PC-3 (cell line): ENCODE measurements at regions not wholly inside any gene's neighbourhood (a gene's known extent, or its start where the extent isn't known, plus 50 kb on each side); places are given as distances from the start of the nearest gene placed in this dataset.
A peak's percentile ranks its signal among the peaks of the same experiment; 100 is the strongest.

Source experiments
- ATAC-seq: fragments of 200-7000 bp; cut with Tn5 transposase; 2 replicates; pipeline ENCODE4 v1.9.1; 2020; ENCODE audit warnings: mild to moderate bottlenecking, moderate library complexity
- BruUV-seq: library from RNA; stranded (reverse); fragments of 400-500 nt; replicated peaks from 2 replicates; lab custom pipeline; 2021; lab: Mats Ljungman, UMichigan
- CTCF ChIA-PET: fragments of 300-600 bp; sonication (Branson Sonifier 250); formaldehyde crosslinking; loops from one replicate; lab custom pipeline; 2022; ENCODE audit warnings: antibody characterized with exemption; lab: Charles Lee
- POLR2A ChIA-PET: fragments of 300-600 bp; sonication (Branson Sonifier 250); formaldehyde crosslinking; loops from one replicate; lab custom pipeline; 2022; ENCODE audit warnings: antibody characterized with exemption; ENCODE audit not compliant: unreplicated experiment; lab: Charles Lee
- DNase-seq: peaks from one replicate; pipeline ENCODE4 v3.0.0-alpha.2; 2015
- H2AFZ ChIP-seq: fragments of 300-600 bp; sonication (generic); 2 replicates; pipeline ENCODE4 v1.6.0; 2016; ENCODE audit warnings: antibody characterized with exemption, low read length
- H3F3A ChIP-seq: fragments of 300-600 bp; sonication (generic); one replicate; pipeline ENCODE4 v1.6.0; 2017; ENCODE audit warnings: antibody characterized with exemption, low read length, control low read depth, mild to moderate bottlenecking; ENCODE audit not compliant: unreplicated experiment
- H3K27ac ChIP-seq: fragments of 300-600 bp; sonication (generic); 2 replicates; pipeline ENCODE4 v1.5.1; 2016; ENCODE audit warnings: mild to moderate bottlenecking, low read length
- H3K27me3 ChIP-seq: fragments of 300-600 bp; sonication (generic); 2 replicates; pipeline ENCODE4 v1.6.1; 2016; ENCODE audit warnings: low read length, mixed read lengths
- H3K36me3 ChIP-seq: fragments of 300-600 bp; sonication (generic); 2 replicates; pipeline ENCODE4 v1.6.1; 2016; ENCODE audit warnings: low read depth, mixed run types, low read length, mixed read lengths
- H3K4me1 ChIP-seq: fragments of 300-600 bp; sonication (generic); 2 replicates; pipeline ENCODE4 v1.5.1; 2016; ENCODE audit warnings: low read length; ENCODE audit not compliant: insufficient read depth
- H3K4me2 ChIP-seq: fragments of 300-600 bp; sonication (generic); 2 replicates; pipeline ENCODE4 v1.6.0; 2016; ENCODE audit warnings: low read length
- H3K4me3 ChIP-seq: fragments of 300-600 bp; sonication (generic); 2 replicates; pipeline ENCODE4 v1.5.1; 2016; ENCODE audit warnings: mild to moderate bottlenecking, low read length, mixed read lengths
- H3K79me2 ChIP-seq: fragments of 300-600 bp; sonication (generic); 2 replicates; pipeline ENCODE4 v1.6.1; 2017; ENCODE audit warnings: low read length, mixed read lengths
- H3K9ac ChIP-seq: fragments of 300-600 bp; sonication (generic); 2 replicates; pipeline ENCODE4 v1.6.0; 2016; ENCODE audit warnings: mild to moderate bottlenecking, low read length
- H3K9me2 ChIP-seq: fragments of 300-600 bp; sonication (generic); replicated peaks from 2 replicates; pipeline ENCODE4 v1.6.1; 2016; ENCODE audit warnings: mixed run types, low read length, mixed read lengths
- H3K9me3 ChIP-seq: fragments of 300-600 bp; sonication (generic); 2 replicates; pipeline ENCODE4 v1.6.1; 2016; ENCODE audit warnings: low read length, mixed read lengths
- H4K20me1 ChIP-seq: fragments of 300-600 bp; sonication (generic); 2 replicates; pipeline ENCODE4 v1.6.1; 2016; ENCODE audit warnings: low read length, mixed read lengths
- EZH2 ChIP-seq: fragments of 300-600 bp; sonication (generic); IDR thresholded peaks from one replicate; pipeline ENCODE4 v1.6.1; 2017; ENCODE audit warnings: antibody characterized with exemption, mild to moderate bottlenecking, low read length; ENCODE audit not compliant: unreplicated experiment
- EZH2phosphoT487 ChIP-seq: fragments of 300-600 bp; sonication (generic); IDR thresholded peaks from 2 replicates; pipeline ENCODE4 v1.6.1; 2018; ENCODE audit warnings: mild to moderate bottlenecking, antibody characterized with exemption, low read length, borderline replicate concordance
- intact Hi-C: fragments of 100-400 bp; cut with micrococcal nuclease; formaldehyde crosslinking; loops from 2 replicates; pipeline ENCODE4 v1.9.0; 2023
- TF ChIP-seq, protein P1 (sequence below): fragments of 300-600 bp; sonication (generic); conservative IDR thresholded peaks from 2 replicates; pipeline ENCODE4 v1.5.1; 2017; ENCODE audit warnings: antibody characterized with exemption, low read depth, mild to moderate bottlenecking, low read length

DNA sequence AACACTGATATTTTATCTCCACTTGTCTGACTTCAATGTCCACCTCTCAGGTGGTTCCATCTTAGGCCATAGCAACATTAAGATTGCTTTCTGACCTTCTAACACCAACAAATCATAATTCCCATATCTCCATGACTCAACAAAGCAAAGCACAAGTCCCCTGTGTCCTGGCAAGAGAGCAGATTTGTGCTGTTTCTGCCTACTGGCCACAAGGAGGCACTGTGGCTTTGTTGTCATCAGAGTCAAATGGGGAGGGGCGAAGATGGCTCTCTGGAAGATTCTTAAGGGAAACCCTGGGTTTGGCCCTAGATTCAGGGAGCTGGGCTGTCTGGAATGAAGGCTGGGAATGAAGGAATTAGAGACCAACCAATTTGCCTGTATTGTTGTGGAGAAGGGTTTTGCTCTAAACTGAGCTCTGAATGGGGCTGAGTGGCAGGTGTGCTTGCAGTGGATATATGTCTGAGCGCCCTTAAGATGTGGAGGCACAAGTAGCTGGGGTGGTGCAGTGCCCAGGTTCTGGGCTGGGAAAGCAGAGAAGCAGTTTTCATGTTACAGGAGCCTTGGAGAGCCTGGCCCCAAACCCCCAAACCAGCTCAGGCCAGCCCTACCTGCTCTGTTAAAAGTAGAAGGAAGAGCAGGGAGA, 154.8 kb upstream of the PRSS58 start:
- BruUV-seq: no TSS peak
- ATAC-seq (peak; percentile 78), DNase-seq (peak; percentile 73)
- no peak overlapping the region for H3K4me2 ChIP-seq
- no peaks in the 10 kb centered on the region for H3F3A ChIP-seq
- peaks cover 9% of the 10 kb centered on the region for H3K4me1 ChIP-seq
- TF ChIP-seq, protein P1, sequence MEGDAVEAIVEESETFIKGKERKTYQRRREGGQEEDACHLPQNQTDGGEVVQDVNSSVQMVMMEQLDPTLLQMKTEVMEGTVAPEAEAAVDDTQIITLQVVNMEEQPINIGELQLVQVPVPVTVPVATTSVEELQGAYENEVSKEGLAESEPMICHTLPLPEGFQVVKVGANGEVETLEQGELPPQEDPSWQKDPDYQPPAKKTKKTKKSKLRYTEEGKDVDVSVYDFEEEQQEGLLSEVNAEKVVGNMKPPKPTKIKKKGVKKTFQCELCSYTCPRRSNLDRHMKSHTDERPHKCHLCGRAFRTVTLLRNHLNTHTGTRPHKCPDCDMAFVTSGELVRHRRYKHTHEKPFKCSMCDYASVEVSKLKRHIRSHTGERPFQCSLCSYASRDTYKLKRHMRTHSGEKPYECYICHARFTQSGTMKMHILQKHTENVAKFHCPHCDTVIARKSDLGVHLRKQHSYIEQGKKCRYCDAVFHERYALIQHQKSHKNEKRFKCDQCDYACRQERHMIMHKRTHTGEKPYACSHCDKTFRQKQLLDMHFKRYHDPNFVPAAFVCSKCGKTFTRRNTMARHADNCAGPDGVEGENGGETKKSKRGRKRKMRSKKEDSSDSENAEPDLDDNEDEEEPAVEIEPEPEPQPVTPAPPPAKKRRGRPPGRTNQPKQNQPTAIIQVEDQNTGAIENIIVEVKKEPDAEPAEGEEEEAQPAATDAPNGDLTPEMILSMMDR: peak; percentile 93
- TF ChIP-seq EZH2phosphoT487: no peak
- H2AFZ ChIP-seq: peak overlapping the region; percentile 68
- no peaks in the 10 kb centered on the region for H3K9me3 ChIP-seq
- no peaks in the 10 kb centered on the region for H3K27me3 ChIP-seq
- H4K20me1 ChIP-seq: no peaks in the 10 kb centered on the region
- no peak overlapping the region for H3K27ac ChIP-seq
- H3K9ac ChIP-seq: no peak overlapping the region
- no peaks in the 10 kb centered on the region for H3K9me2 ChIP-seq
- no peak overlapping the region for H3K4me3 ChIP-seq
- intact Hi-C loops: no loop called here
- no peaks in the 10 kb centered on the region for H3K79me2 ChIP-seq
- H3K36me3 ChIP-seq: no peaks in the 10 kb centered on the region
- ChIA-PET CTCF (interaction anchor here (0.7 kb wide), 1 partner anchor 65 kb away, joined by 4 read pairs; no protein-coding TSS in a partner anchor), POLR2A (no interaction called here)

DNA sequence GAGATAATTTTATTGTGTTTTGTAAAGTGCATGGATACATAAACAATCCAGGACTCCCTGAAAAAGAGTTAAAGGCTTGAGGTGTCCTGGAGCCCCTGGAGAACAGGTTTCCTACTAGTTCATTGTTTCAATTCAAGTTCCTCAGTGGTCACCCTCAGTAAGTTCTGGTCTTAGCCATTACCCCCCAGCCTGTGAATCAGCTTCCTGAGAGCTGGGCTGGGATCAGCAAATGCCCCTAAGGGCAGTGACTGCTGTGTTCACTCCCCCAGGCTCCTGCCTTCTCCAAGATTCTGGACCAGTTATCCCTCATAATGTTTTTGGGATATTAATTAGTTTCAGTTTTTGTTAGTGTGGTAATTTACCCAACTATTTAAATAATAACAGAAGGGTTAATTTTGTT, 151.6 kb upstream of the PRSS58 start:
- intact Hi-C loops: no loop called here
- Histone ChIP-seq H3K9me2 (no peaks in the 10 kb centered on the region), H3K36me3 (no peaks in the 10 kb centered on the region), H3K27ac (no peak overlapping the region), H3K4me1 (peaks cover 9% of the 10 kb centered on the region), H4K20me1 (no peaks in the 10 kb centered on the region), H3K4me3 (no peak overlapping the region), H3K4me2 (no peak overlapping the region), H3K9me3 (no peaks in the 10 kb centered on the region), H3K9ac (no peak overlapping the region), H3K79me2 (no peaks in the 10 kb centered on the region), H3K27me3 (no peaks in the 10 kb centered on the region), H2AFZ (no peak overlapping the region; the same call in 1 of the 2 replicates), H3F3A (no peaks in the 10 kb centered on the region)
- CTCF ChIA-PET: no interaction called here
- TF ChIP-seq EZH2phosphoT487 (no peak), EZH2 (no peak)
- TF ChIP-seq, protein P1: no peak
- no TSS peak for BruUV-seq
- POLR2A ChIA-PET: no interaction called here
- ATAC-seq (no peak), DNase-seq (peak; percentile 24)

DNA sequence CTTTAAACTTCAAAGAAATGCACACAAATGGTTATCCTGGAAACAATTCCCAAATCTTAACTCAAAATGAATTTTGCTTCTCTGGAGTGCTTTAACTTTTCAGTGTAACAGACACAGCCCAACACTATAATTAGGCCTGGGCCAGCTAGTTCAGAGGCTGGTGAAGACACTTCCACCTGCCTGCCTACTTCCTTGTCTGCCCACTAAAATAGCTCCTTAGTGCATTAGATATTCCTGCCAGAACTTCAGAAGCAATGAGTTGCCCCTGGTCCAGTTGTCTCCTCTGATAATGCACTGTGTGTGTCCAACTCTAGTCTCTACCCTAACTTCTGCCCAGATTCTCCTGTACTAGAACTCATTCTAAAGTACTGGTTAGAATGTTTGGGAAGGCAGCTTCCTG, 150.9 kb upstream of the PRSS58 start:
- Histone ChIP-seq H4K20me1 (no peaks in the 10 kb centered on the region), H3K4me2 (no peak overlapping the region), H3K36me3 (no peaks in the 10 kb centered on the region), H3K4me1 (peaks cover 9% of the 10 kb centered on the region), H3K27me3 (no peaks in the 10 kb centered on the region; the same call in 1 of the 2 replicates), H3K9ac (no peak overlapping the region), H3K9me2 (no peaks in the 10 kb centered on the region), H3K27ac (no peak overlapping the region), H2AFZ (peak overlapping the region; percentile 50; the same call in 1 of the 2 replicates), H3K4me3 (no peak overlapping the region), H3K9me3 (no peaks in the 10 kb centered on the region), H3F3A (no peaks in the 10 kb centered on the region), H3K79me2 (no peaks in the 10 kb centered on the region)
- ChIA-PET POLR2A (no interaction called here), CTCF (no interaction called here)
- ATAC-seq (no peak), DNase-seq (no peak)
- no peak for TF ChIP-seq EZH2phosphoT487
- no peak for TF ChIP-seq EZH2
- TF ChIP-seq, protein P1: no peak
- BruUV-seq: no TSS peak
- intact Hi-C loops: no loop called here
